Mesodermal cell (in vitro differentiated cells): ENCODE measurements at regions not wholly inside any gene's neighbourhood (a gene's known extent, or its start where the extent isn't known, plus 50 kb on each side); places are given as distances from the start of the nearest gene placed in this dataset.
"Not testable (repeated sequence)": the region's sequence is repeated elsewhere in the genome, so short reads cannot be mapped to it uniquely, and the experiment has no call there.

Experiments
- H3K27ac ChIP-seq: 2 replicates; pipeline ENCODE4 v1.7.0; 2013; ENCODE audit warnings: mild to moderate bottlenecking, low read depth, low read length, moderate library complexity; ENCODE audit not compliant: severe bottlenecking
- H3K36me3 ChIP-seq: 2 replicates; pipeline ENCODE4 v1.7.1; 2013; ENCODE audit warnings: mild to moderate bottlenecking, low read length, moderate library complexity; ENCODE audit not compliant: control insufficient read depth, insufficient read depth
- H3K4me1 ChIP-seq: one replicate; pipeline ENCODE4 v1.7.1; 2013; ENCODE audit warnings: mild to moderate bottlenecking, low read length; ENCODE audit not compliant: insufficient read depth, control insufficient read depth, poor library complexity, severe bottlenecking
- H3K4me3 ChIP-seq: 2 replicates; pipeline ENCODE4 v1.7.0; 2013; ENCODE audit warnings: low read length, control low read depth, mild to moderate bottlenecking; ENCODE audit not compliant: insufficient read depth, poor library complexity, severe bottlenecking; ENCODE audit errors: extremely low read depth
- H3K9me3 ChIP-seq: 2 replicates; pipeline ENCODE4 v1.7.1; 2013; ENCODE audit warnings: mild to moderate bottlenecking, low read length, moderate library complexity; ENCODE audit not compliant: control insufficient read depth
- WGBS, 2 experiments: methylation state at CpG; one replicate each; pipeline ENCODE4 v1.1.5; 2013; ENCODE audit warnings: missing lambda C conversion rate in 2 of 2; ENCODE audit not compliant: insufficient coverage in 2 of 2; 5-methylcytosine and 5-hydroxymethylcytosine counted together

GRCh38 chr7:153076289-153076688, 316.7 kb downstream of the ACTR3B start:
- H3K9me3 ChIP-seq, H3K27ac ChIP-seq, H3K4me1 ChIP-seq, H3K36me3 ChIP-seq, H3K4me3 ChIP-seq: not testable (repeated sequence)
- no CpG with 5 or more reads among the region's 2 CpGs for WGBS, 2 experiments

- no peak overlapping the region for H3K27ac ChIP-seq
- 88 to 94% methylated on average over 5 to 7 of the region's 8 CpGs for WGBS, 2 experiments
Observed at GRCh38 chr7:153081496-153081895, 321.9 kb downstream of the ACTR3B start.

GRCh38 chr7:153084278-153084677, 324.7 kb downstream of the ACTR3B start:
- WGBS, 2 experiments, result 96 to 100% methylated on average over 1 to 6 of the region's 6 CpGs
- H3K9me3 ChIP-seq, result no peaks in the 10 kb centered on the region

More at GRCh38 chr7:153081496-153081895, 321.9 kb downstream of the ACTR3B start:
- Histone ChIP-seq H3K4me3 (no peak overlapping the region), H3K9me3 (no peaks in the 10 kb centered on the region), H3K36me3 (no peaks in the 10 kb centered on the region), H3K4me1 (no peaks in the 10 kb centered on the region)

DNA sequence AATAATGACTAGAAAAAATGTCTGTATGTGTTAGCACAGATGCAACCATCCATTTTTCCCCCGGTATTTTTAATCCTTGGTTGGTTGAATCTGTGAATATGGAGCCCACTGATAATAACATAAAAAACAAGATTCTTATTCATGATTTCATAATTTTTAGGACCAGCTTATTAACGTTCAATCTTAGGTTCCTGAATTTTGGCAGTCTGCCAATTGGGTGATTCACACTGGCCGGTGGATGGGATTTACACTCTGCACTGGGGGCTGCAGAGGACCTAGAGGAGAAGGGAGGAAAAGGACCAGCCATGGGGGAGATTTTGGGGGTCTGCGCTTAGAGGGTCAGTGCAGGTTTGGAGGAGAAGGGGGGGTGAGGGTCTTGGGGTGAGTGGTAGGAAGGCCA, 327.9 kb downstream of the ACTR3B start:
- no peak overlapping the region for H3K27ac ChIP-seq
- no peak overlapping the region for H3K4me3 ChIP-seq
- H3K4me1 ChIP-seq, result no peaks in the 10 kb centered on the region
- no peaks in the 10 kb centered on the region for H3K36me3 ChIP-seq
- 86 to 93% methylated on average over 3 of the region's 4 CpGs for WGBS, 2 experiments
- no peaks in the 10 kb centered on the region for H3K9me3 ChIP-seq

More at GRCh38 chr7:153084278-153084677, 324.7 kb downstream of the ACTR3B start:
- no peak overlapping the region for H3K27ac ChIP-seq
- H3K36me3 ChIP-seq, result no peaks in the 10 kb centered on the region
- no peak overlapping the region for H3K4me3 ChIP-seq
- no peaks in the 10 kb centered on the region for H3K4me1 ChIP-seq

DNA sequence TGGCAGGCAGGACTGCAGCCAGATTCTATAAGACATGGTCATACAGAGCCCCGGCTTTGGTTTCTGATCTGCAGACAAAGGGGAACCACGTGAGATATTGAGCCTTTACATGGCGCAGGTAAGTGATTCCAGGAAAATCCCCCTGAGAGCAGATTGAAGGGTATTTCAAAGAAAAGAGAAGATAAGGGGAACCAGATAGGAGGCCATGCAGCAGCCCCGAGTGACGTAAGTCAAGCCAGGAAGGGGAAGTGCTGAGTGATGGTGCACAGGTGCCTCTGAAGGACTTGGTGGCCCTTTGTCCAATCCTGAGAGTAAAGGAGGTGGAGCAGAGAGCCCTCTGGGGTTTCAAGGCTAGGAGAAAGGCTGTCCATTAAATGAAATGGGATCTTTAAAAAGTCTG, 329.0 kb downstream of the ACTR3B start:
- no peak overlapping the region for H3K27ac ChIP-seq
- H3K9me3 ChIP-seq, result no peaks in the 10 kb centered on the region
- no peaks in the 10 kb centered on the region for H3K4me1 ChIP-seq
- no peak overlapping the region for H3K4me3 ChIP-seq
- 89 to 92% methylated on average over 5 of the region's 5 CpGs for WGBS, 2 experiments
- no peaks in the 10 kb centered on the region for H3K36me3 ChIP-seq

GRCh38 chr7:153090209-153090608, 330.7 kb downstream of the ACTR3B start:
- Histone ChIP-seq H3K36me3 (no peaks in the 10 kb centered on the region), H3K4me3 (no peak overlapping the region), H3K4me1 (no peaks in the 10 kb centered on the region), H3K9me3 (no peaks in the 10 kb centered on the region), H3K27ac (no peak overlapping the region)
- 95% methylated on average over 2 of the region's 3 CpGs; no CpG with 5 or more reads in 1 of the 2 experiments for WGBS, 2 experiments

- Histone ChIP-seq H3K27ac (no peak overlapping the region), H3K9me3 (no peaks in the 10 kb centered on the region), H3K4me1 (no peaks in the 10 kb centered on the region), H3K36me3 (no peaks in the 10 kb centered on the region), H3K4me3 (no peak overlapping the region)
- WGBS, 2 experiments, result 100% methylated on average over 1 of the region's 2 CpGs; no CpG with 5 or more reads in 1 of the 2 experiments
Observed at GRCh38 chr7:153090764-153091163, 331.2 kb downstream of the ACTR3B start.

GRCh38 chr7:153091477-153091876, 331.9 kb downstream of the ACTR3B start:
- Histone ChIP-seq H3K9me3 (no peaks in the 10 kb centered on the region), H3K27ac (no peak overlapping the region), H3K4me3 (no peak overlapping the region), H3K4me1 (no peaks in the 10 kb centered on the region), H3K36me3 (no peaks in the 10 kb centered on the region)
- 75 to 77% methylated on average over 13 of the region's 13 CpGs for WGBS, 2 experiments

DNA sequence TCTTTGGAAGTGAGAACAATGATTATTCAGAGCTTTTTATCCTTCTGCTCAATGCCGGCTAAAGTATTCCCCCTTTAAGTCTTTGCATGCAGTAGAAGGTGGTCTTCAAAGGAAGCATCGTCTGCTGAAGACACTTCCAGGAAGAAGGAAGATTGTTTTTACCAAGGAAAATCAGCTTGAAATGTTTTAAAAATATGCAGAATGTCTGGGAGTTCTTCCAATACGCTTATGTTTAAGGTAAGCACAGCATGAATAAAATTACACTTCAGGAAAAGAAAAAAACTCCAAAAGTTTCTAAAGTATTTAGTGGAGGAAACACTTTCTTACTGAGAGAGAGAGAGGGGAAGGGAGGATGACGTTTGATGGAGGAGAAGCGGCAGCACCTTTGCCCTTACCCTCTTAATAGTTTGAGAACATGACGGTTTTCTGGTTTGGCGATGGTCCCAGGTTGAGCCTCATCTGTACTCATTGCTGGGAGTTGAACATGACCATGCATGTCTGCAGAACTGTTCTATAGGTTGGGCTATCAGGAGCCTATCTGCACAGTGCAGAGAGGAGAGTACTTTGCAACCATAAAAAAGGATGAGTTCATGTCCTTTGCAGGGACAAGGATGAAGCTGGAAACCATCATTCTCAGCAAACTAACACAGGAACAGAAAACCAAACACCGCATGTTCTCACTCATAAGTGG, 338.1 kb downstream of the ACTR3B start:
- Histone ChIP-seq H3K9me3 (no peaks in the 10 kb centered on the region), H3K36me3 (no peaks in the 10 kb centered on the region), H3K27ac (no peak overlapping the region), H3K4me3 (no peak overlapping the region), H3K4me1 (no peaks in the 10 kb centered on the region)
- 83 to 87% methylated on average over 4 to 5 of the region's 8 CpGs for WGBS, 2 experiments

DNA sequence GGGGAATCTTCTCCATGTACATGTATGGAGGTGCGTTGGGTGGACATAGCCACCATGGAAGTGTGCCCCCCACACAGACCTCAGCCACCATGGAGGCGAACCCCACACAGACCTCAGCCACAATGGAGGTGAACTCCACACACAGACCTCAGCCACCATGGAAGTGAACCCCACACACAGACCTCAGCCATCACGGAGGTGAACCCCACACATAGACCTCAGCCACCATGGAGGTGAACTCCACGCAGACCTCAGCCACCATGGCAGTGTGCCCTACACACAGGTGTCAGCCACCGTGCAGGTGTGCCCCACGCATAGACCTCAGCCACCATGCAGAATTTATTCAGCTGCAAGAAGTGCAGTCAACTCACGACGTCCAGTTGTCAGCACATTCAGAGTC, 339.7 kb downstream of the ACTR3B start:
- no peaks in the 10 kb centered on the region for H3K36me3 ChIP-seq
- no peak overlapping the region for H3K4me3 ChIP-seq
- H3K9me3 ChIP-seq, result no peaks in the 10 kb centered on the region
- 88% methylated on average over 6 to 7 of the region's 8 CpGs for WGBS, 2 experiments
- H3K27ac ChIP-seq, result no peak overlapping the region
- no peaks in the 10 kb centered on the region for H3K4me1 ChIP-seq

DNA sequence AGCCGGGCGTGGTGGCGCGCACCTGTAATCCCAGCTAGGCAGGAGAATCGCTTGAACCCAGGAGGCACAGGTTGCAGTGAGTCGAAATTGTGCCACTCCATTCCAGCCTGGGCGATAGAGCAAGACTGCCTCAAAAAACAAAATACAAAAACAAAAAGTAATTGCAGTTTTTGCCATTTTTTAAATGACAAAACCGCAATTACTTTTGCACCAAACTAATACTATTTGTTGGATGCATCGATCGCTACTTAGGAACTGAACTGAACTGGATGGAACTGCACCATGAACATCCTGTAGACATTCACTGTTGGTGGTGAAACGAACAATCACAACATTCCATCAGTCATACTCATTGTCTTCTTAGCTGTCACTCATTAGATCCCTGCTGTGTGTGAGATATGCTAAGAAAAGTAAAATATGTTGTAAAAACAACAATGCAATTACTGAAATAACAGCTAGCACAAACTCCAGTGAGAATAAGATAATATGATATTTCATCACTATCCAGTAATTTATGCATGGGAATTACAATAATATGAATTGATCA, 341.2 kb downstream of the ACTR3B start:
- Histone ChIP-seq H3K9me3 (no peaks in the 10 kb centered on the region), H3K36me3 (no peaks in the 10 kb centered on the region), H3K4me1 (no peaks in the 10 kb centered on the region), H3K4me3 (no peak overlapping the region), H3K27ac (no peak overlapping the region)
- 93 to 95% methylated on average over 10 of the region's 11 CpGs for WGBS, 2 experiments
